Activated CD4-positive, alpha-beta T cell treated with anti-CD3 and anti-CD28 coated beads, Interleukin-2, Interleukin-4, amounts not matched to agents 100 ng/mL and 50 ng/mL, durations not matched to agents 16 hours and 8 hours (primary cell): ENCODE measurements at regions not wholly inside any gene's neighbourhood (a gene's known extent, or its start where the extent isn't known, plus 50 kb on each side); places are given as distances from the start of the nearest gene placed in this dataset.
"Not testable (repeated sequence)": the region's sequence is repeated elsewhere in the genome, so short reads cannot be mapped to it uniquely, and the experiment has no call there.

Experiments used
- DNase-seq: peaks from one replicate; pipeline ENCODE4 v3.0.0-alpha.2; 2020; ENCODE audit warnings: low spot score

DNA sequence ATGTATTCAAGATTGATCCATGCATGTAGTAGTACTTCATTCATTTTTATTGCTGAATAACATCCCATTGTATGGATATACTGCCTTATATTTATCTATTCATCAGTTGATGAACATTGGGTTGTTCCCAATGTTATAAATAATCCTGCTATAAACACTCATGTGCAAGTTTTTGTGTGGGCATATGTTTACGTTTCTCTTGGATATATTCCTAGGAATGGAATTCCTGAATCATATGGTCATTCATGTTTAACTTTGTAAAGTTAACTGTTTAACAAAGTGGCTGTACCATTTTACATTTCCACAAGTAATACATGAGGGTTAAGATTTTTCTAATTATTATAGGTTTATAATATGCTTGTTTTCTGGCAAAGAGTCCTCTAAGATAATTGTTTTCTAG, 1568.2 kb upstream of the SEL1L start:
- no peak for DNase-seq

DNA sequence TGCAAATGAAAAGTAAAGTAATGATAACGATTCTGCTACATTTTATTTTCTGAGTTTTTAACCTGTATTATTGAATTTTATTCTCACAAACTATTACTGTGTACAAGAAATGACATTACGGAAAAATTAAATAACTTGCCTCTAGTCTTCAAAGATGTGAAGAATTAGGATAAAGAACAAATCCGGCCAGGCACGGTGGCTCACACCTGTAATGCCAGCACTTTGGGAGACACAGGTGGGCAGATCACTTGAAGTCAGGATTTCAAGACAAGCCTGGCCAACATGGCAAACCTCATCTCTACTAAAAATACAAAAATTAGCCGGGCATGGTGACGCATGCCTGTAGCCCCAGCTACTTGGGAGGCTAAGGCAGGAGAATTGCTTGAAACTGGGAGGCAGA, 1584.4 kb upstream of the SEL1L start:
- DNase-seq, result no peak

DNA sequence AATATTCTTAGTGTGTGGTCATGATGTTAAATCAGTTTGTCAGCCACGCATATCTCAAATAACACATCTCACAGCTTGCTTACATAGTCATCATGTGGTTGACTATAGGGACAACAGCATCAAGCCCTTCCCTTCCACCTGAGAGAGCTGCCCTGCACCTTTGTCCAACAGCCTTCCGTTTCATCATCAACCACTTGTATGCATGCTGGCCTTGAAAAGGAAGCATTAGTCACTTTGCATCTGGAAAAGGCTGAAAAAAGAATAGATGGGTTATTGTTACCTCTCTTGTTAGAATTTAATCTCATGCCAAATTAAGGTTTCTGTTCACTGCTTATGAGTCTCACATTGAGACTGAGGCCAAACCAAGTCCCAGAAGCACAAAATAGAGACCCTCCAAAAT, 1586.5 kb upstream of the SEL1L start:
- no peak for DNase-seq

DNA sequence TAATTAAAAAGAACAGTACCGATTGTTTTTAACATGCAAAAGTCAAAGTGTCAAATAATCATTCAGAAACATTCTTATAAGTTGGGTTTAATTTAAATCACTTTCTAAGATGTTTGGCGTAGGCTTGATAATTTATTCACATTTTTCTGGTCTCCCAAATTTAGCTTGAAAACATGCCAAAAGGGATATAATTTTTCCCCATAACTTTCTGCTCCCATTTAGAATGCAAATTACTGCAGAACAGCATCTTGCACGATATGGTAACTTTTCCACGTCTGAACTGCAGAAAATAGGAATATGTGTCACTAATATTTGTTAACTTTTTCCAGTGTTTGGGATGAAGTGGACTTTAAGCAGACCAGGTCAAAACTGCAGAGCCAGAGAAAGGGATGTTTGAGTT, 1592.4 kb upstream of the SEL1L start:
- DNase-seq, result no peak

DNA sequence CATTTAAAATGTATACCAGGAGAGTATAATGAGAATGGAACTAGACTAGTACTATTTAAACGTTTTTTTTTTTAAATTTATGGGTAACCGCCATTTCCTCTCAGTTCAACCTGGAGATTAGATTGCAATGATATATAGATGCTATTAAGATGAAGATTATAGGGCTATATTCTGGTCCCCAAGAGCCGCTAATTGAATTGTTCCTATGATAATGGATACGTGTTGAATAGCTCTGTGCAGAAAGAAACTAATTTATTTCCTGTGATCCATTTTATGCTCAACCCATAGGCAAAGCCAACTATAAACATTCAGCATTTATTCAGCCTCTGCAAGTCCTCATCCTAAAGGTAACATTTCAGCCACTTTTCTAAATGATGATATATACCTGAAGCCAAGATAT, 1595.1 kb upstream of the SEL1L start:
- DNase-seq, result no peak

DNA sequence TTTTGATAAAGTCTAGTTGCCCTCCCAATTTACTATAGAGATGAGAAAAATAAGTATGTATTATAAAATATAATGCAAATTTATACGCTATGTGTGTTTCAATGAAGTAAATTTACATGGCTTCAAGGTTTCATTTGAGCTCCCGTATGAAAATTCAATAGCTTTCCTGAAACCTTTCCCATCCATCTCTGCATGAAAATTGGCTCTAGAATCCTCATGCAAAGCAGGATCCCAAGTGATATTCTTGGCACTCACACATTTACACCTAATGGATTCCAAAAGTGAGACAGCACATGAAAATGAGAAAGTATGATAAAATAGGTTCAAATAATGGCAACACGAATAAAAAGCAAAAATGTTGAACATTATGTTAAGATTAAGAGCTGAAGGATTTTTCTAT, 1595.8 kb upstream of the SEL1L start:
- no peak for DNase-seq

DNA sequence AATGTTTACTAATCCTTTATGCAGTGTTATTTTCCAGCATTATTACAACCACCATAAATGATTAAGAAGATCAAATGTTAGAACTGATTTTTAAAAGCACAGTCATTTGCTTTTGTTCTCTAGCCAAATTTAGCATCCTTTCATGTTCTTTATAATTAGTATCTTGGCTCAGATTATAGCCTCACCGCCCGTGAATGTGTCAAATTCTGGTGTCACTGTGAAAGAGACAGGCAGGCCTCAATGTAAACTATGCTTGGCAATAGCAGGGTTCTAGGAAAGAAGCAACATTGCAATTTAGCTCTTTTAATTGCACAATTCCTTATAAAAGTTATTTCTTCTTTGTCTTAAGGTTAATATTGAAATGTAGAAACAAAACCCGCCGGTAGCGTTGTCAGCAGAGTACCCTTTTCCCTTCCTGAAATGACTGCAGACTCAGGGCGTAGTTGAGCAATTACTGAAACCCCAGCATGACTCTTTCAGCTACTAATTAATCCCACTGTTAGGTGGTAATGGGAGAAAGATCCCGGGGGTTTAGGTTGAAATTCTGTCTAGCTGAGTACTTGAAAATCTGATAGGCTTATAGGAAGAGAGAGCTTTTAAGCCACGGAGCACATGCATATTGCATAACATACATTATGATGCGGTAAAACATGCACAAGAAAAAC, 1600.5 kb upstream of the SEL1L start:
- no peak for DNase-seq

DNA sequence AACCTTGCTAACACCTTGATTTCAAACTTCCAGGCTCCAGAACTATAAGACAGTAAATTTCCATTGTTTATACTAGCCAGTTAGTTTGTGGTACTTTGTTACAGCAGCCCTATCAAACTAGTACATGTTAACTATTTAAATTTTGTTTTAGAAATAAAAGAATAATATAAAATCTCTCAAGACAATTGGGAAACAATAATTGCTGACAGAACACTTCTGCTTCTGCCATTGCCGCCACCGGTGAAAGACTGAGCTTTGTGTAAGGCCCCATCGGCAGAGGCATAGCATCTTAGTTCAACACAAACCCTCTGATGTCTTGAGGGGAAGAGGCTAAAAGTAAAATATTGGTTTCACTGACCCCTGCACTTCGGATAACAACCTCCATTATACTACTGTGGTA, 1607.1 kb upstream of the SEL1L start:
- DNase-seq, result no peak

DNA sequence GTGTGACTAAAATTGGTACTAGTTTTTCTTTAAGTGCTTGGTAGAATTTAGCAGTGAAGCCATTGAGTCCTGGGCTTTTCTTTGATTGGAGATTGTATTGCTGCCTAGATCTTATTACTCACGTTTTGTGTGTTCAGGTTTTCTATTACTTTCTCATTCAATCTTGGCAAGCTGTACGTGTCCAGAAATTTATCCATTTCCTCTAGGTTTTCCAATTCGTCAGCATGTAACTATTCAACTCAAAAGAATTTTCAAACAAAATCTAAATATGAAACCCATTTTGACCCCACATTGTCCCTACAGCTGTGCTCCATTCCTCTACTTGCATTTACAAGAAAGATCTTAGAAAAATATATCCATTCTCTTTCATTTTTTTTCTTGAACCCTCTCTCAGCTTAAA, 1613.4 kb upstream of the SEL1L start:
- DNase-seq, result no peak

DNA sequence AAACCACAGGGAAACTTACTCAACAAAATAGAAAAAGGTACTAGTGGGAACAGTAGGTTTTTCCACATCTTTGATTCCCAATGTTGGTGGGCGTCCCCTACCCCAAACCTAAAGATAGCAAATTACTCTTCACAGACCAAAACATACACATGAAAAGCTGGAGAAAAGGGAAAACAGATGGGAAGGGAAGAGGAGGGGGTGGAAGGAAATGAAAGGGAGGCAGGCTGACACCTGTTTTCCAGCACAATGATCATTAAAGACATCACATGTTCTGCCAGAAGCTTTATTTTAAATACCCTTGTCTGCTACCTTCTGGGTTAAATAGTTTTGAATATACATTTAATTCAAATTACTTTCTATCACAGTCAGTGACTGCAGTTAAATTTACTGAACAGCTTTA, 1617.9 kb upstream of the SEL1L start:
- DNase-seq, result no peak

DNA sequence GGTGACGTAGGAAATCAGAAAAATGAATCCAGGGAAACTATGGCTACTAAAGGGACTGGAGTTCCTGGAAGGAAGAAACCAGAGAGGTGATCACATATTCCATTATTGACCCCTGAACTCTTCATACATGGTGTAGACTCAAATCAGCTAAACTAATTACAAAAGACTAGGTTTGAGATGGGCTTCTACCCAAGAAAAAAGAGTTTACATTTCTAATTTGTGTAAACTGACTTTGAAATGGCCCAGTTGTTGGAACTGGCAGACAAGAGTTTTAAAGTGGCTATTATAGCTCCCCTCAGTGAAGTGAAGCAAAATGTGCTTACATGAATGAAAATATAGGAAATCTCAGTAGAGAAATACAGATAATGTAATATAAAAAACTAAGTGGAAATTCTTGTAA, 1619.4 kb upstream of the SEL1L start:
- DNase-seq, result no peak

DNA sequence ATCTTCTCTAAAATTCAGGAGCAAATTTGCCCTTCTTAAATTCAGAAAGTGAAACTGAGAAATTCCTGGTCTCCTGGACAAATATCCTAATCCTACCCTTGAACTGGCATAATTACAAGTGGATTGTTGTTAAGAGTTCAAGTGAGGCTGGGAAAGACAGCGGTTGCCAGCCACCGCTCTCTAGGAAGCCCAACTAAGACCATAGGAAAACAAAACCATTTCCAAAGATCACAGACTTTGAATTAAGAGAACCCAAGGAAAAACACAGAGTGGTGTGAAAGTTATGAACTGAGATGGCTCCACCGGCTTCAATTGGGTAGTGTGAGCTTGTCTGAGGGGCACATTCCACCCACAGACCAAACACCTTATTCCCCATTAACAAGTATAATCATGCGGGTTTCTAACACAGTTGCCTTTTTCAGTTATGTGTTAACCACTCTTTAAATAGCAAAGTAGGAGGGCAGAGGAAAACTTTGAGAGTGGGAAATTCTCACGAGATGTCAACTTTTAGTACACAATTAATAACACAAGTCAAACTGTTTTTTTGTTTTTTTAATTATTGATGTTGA, 1628.8 kb upstream of the SEL1L start:
- no peak for DNase-seq

DNA sequence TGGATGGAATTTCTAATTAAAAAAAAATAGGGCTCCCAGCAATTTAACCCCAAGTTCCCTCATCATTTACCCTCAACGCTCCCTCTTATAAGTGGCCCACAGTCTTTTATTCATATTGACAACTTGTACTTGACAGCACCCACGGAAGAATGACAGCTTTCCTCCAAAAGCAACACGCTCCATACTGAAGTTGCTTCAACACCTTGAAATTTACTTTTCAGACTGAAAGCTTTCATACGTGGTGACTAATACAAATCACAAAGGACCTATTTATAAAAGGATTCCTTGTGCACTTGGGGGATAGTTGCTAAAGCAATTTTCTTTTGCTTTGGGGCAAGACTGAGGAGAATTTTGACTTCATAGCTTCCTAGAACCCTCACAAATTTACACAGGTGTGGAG, 1629.4 kb upstream of the SEL1L start:
- no peak for DNase-seq

DNA sequence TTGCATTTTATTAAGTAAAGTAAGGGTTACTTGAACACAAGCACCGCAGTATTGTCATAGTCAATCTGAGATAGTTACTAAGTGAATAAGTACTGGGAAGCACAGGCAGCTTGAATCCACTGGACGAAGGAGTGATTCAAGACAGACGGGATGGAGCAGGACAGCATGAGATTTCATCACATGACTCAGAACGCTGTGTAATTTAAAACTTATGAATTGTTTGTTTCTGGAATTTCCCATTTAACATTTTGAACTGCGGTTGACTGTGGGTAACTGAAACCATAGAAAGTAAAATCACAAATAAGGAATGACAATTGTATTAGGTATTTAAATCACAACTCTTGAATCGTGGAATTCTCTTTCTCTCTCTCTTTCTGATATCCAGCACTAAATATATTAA, 1630.4 kb upstream of the SEL1L start:
- DNase-seq, result no peak

DNA sequence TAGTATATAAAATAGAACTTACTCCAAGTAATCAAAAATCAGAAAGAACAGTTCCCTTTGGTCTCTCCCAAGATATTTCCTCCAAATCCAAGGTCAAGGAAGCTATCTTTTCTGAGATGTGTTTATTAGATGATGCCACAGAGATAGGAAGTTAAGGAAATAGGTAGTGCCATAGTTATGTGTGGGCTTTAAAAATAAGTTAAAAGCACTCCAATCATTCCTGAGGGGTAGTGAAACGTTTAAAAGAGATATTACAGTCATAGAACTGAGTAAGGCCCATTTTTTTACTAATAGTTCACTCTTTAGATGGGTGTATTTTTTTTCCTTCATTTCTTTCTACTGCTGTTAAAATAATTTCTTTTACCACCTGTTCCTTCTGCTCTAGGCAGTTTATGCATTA, 1630.9 kb upstream of the SEL1L start:
- no peak for DNase-seq

DNA sequence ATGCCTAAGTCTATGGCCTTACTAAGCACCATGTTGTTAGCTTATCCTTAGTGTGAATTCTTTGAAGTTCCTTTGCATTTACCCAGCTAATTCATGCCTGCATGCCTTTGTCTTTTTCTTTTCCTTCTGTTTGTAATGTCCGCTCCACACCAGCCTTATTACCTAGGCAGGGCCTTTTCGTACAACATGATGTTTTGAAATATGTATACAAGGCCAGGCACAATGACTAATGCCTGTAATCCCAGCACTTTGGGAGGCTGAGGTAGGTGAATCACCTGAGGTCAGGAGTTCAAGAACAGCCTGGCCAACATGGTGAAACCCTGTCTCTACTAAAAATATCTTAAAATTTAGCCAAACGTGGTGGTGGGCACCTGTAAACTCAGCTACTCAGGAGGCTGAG, 1636.5 kb upstream of the SEL1L start:
- no peak for DNase-seq

DNA sequence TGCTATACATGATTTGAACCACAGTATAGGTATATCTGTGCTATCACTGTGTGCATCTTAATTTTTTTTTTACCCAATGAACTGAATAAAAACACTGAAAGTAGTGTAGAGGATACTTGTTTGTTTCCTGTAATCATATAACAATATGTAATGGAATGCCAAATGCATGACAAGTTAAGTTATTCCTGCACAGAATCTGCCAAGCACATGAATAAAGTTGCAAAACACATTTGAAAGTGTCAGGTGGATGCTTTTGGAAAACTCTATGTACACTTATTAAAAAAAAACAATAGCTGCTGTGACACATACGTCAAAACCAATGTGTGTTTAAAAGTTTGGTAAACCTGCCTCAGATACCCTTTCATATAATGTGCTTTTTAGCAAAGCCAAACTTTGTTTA, 1638.1 kb upstream of the SEL1L start:
- DNase-seq, result no peak

DNA sequence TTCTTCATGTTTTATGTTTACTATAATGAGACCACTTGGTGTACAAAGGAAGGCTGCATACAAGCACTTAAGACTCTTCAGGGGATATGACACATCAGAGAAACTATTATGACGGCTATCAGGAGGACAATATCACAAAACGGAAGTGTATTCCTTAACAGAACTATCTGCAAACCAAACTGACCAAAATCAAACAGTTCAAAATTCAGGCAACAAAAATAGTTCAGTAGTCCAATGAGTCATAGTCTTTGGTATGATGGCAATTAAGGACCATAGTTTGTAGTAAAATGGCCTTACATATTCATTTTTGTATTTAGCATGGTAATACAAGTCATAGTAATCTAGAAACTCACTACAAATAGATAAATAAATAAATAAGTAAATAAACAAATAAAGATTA, 1638.7 kb upstream of the SEL1L start:
- DNase-seq, result no peak

DNA sequence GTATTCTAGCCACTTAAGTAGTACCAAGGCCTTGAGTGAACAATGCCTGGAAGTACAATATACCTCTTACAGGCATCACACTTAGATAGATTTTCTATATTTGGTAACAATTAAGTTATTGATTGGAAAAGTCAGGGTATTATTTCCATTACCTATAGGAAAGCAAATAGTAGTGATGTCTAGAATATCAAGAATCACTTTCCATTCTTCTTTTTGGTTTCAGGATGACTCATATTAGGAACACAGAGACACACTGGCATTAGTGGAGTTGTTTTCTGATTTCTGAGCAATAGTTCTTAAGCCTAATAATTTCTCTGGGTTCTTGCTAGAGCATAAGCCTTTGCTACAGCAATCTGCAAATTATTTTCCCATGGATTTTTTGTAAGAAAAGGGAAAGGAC, 1640.0 kb upstream of the SEL1L start:
- DNase-seq, result no peak

DNA sequence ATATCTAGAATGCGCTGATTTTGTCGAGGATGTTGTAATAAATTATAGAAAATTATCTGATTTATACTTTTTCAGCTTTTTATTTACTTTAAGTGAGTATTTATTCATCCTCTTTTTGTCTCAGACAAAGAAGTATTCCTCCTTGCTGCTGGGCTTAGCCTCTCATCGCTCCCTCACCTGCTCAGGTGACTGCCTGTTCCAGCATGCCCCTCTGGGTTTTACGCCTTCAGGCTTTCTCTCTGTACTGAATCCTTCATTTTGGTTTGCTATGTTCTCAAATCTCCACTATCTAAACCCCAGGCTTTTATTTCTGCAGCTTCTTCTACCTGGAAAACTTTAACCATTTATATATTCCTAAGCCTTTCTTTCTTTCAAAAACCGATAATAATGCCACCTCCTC, 1650.9 kb upstream of the SEL1L start:
- no peak for DNase-seq

DNA sequence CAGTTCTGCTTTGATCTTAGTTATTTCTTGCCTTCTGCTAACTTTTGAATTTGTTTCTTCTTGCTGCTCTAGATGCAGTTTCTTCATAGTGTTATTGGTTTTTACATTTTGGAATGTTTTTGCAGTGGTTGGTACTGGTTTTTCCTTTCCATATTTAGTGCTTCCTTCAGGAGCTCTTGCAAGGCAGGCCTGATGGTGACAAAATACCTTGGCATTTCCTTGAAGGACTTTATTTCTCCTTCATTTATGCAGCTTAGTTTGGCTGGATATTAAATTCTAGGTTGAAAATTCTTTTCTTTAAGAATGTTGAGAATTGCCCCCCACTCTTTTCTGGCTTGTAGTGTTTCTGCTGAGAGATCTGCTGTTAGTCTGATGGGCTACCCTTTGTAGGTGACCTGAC, 1654.7 kb upstream of the SEL1L start:
- DNase-seq, result not testable (repeated sequence)

DNA sequence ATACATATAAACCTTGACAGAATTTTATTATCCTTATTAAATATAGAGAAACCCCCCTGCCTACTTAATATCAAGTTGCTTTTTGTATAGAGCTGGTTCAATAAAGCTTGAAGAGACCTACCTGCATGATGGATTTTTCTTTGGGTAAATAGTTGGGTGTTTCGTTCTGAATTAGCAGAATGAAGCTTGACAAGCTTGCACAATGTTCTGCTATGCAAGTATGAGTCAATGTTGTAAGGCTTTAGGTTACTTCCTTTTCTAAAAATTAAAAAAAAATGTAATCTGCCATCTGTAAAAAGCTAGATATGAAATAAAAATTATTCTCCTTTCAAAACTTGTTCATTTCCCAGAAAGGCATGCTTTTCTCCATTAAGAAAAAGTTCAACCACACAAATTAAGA, 1662.6 kb upstream of the SEL1L start:
- no peak for DNase-seq

DNA sequence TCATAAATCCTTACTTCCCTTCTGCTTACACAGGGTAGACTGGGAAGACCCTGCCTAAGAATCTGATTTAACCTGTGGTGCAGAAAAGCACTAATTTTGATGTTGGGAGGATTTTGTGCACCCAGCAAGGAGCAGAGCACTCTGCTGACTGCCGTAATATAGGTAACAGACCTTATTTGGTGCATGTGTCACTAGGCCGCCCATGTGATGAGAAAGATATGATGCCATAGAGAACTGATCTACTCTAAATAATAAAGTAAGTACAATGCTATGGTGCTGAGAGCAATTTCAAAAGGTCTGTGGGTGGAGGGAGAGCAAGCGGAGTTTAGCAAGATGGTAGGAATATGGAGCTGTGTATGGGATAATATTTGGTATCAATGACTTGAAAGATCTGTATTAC, 1663.6 kb upstream of the SEL1L start:
- DNase-seq, result no peak

DNA sequence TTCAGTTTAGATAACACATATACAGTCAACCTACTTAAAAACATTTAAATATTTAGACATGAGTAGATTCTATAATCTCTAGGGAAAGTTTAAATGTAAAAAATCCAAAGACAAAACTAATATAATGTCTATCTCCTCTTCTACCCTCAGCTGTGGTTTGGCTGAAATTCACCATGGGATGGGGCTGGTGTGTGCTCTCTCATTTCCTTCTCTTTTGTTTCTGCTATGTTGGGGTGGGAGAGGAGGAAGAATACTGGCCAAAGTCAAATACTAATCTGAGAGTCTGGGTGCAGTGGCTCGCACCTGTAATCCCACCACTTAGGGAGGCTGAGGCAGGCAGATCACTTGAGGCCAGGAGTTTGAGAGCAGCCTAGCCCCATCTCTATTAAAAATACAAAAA, 1673.9 kb upstream of the SEL1L start:
- no peak for DNase-seq

DNA sequence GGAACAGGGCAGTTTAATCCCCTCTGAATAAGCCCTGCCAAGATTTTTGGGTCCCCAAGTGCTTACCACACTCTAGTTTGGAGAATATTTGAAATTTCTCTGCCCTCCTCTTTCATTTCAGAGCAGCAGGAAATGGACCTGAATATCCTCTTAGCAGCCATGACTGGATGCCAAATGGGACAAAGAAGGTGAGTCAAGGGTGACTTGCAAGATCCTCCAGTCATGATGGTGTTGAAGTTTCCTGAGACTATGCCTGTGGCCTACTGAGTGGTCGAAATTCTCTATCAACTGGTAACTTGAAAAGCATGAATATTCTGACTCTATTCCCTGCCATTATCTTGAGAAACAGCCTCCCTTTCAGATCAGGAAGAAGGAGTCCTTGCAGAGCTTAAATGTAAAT, 1674.7 kb upstream of the SEL1L start:
- no peak for DNase-seq
